ENCODE measurements at regions not wholly inside any gene's neighbourhood (a gene's known extent, or its start where the extent isn't known, plus 50 kb on each side); places are given as distances from the start of the nearest gene placed in this dataset.

GRCh38 chr7:136709876-136710275 lies 158.6 kb upstream of the CHRM2 start:
- H3K9me3 Mint-ChIP-seq (ENCODE audit: unreplicated experiment), result no peaks in the 10 kb centered on the region
- no peaks in the 10 kb centered on the region for H3K27me3 Mint-ChIP-seq (ENCODE audit: unreplicated experiment)
- no peaks in the 10 kb centered on the region for H3K36me3 Mint-ChIP-seq (ENCODE audit: low read depth, unreplicated experiment)
- DNase-seq (ENCODE audit: low spot score), result no peak
- no peaks in the 10 kb centered on the region for H3K4me1 Mint-ChIP-seq (ENCODE audit: unreplicated experiment)
- no peak for TF ChIP-seq CTCF (IDR thresholded peaks at IDR 0.05; ENCODE audit: unreplicated experiment)
- H3K27ac Mint-ChIP-seq (ENCODE audit: unreplicated experiment), result no peak overlapping the region
- no peak overlapping the region for H3K4me3 Mint-ChIP-seq (ENCODE audit: unreplicated experiment)

GRCh38 chr7:136702913-136703312 lies 165.5 kb upstream of the CHRM2 start:
- no peak for TF ChIP-seq CTCF (IDR thresholded peaks at IDR 0.05; ENCODE audit: unreplicated experiment)
- H3K27me3 Mint-ChIP-seq (ENCODE audit: unreplicated experiment), result no peaks in the 10 kb centered on the region
- H3K4me1 Mint-ChIP-seq (ENCODE audit: unreplicated experiment), result peaks cover 5% of the 10 kb centered on the region
- H3K9me3 Mint-ChIP-seq (ENCODE audit: unreplicated experiment), result no peaks in the 10 kb centered on the region
- H3K4me3 Mint-ChIP-seq (ENCODE audit: unreplicated experiment), result no peak overlapping the region
- H3K27ac Mint-ChIP-seq (ENCODE audit: unreplicated experiment), result no peak overlapping the region
- DNase-seq (ENCODE audit: low spot score), result no peak
- no peaks in the 10 kb centered on the region for H3K36me3 Mint-ChIP-seq (ENCODE audit: low read depth, unreplicated experiment)

- no peak for DNase-seq (ENCODE audit: low spot score)
- H3K36me3 Mint-ChIP-seq (ENCODE audit: low read depth, unreplicated experiment), result no peaks in the 10 kb centered on the region
- no peak overlapping the region for H3K27ac Mint-ChIP-seq (ENCODE audit: unreplicated experiment)
- H3K4me3 Mint-ChIP-seq (ENCODE audit: unreplicated experiment), result no peak overlapping the region
- TF ChIP-seq CTCF (IDR thresholded peaks at IDR 0.05; ENCODE audit: unreplicated experiment), result no peak
- no peaks in the 10 kb centered on the region for H3K27me3 Mint-ChIP-seq (ENCODE audit: unreplicated experiment)
- H3K4me1 Mint-ChIP-seq (ENCODE audit: unreplicated experiment), result peaks cover 5% of the 10 kb centered on the region
- H3K9me3 Mint-ChIP-seq (ENCODE audit: unreplicated experiment), result no peaks in the 10 kb centered on the region
These were observed 169.5 kb upstream of the CHRM2 start for GRCh38 chr7:136698977-136699376.

- no peaks in the 10 kb centered on the region for H3K9me3 Mint-ChIP-seq (ENCODE audit: unreplicated experiment)
- no peak for DNase-seq (ENCODE audit: low spot score)
- TF ChIP-seq CTCF (IDR thresholded peaks at IDR 0.05; ENCODE audit: unreplicated experiment), result no peak
- no peaks in the 10 kb centered on the region for H3K36me3 Mint-ChIP-seq (ENCODE audit: low read depth, unreplicated experiment)
- no peak overlapping the region for H3K27ac Mint-ChIP-seq (ENCODE audit: unreplicated experiment)
- peaks cover 5% of the 10 kb centered on the region for H3K4me1 Mint-ChIP-seq (ENCODE audit: unreplicated experiment)
- no peaks in the 10 kb centered on the region for H3K27me3 Mint-ChIP-seq (ENCODE audit: unreplicated experiment)
- no peak overlapping the region for H3K4me3 Mint-ChIP-seq (ENCODE audit: unreplicated experiment)
These were observed 170.2 kb upstream of the CHRM2 start for GRCh38 chr7:136698231-136698630.

- no peaks in the 10 kb centered on the region for H3K36me3 Mint-ChIP-seq (ENCODE audit: low read depth, unreplicated experiment)
- H3K9me3 Mint-ChIP-seq (ENCODE audit: unreplicated experiment), result no peaks in the 10 kb centered on the region
- no peak overlapping the region for H3K27ac Mint-ChIP-seq (ENCODE audit: unreplicated experiment)
These were observed 171.2 kb upstream of the CHRM2 start for GRCh38 chr7:136697271-136697670.

More at GRCh38 chr7:136697271-136697670, 171.2 kb upstream of the CHRM2 start:
- peaks cover 5% of the 10 kb centered on the region for H3K4me1 Mint-ChIP-seq (ENCODE audit: unreplicated experiment)
- no peak for TF ChIP-seq CTCF (IDR thresholded peaks at IDR 0.05; ENCODE audit: unreplicated experiment)
- H3K4me3 Mint-ChIP-seq (ENCODE audit: unreplicated experiment), result no peak overlapping the region
- no peak for DNase-seq (ENCODE audit: low spot score)
- no peaks in the 10 kb centered on the region for H3K27me3 Mint-ChIP-seq (ENCODE audit: unreplicated experiment)
